OCI-LY1 (cell line): ENCODE measurements at regions not wholly inside any gene's neighbourhood (a gene's known extent, or its start where the extent isn't known, plus 50 kb on each side); places are given as distances from the start of the nearest gene placed in this dataset.

ENCODE experiments used
- CTCF ChIP-seq: fragments of 200-600 bp; sonication (generic), shearing (Covaris generic); IDR thresholded peaks from 2 replicates; pipeline ENCODE4 v1.5.1; 2017; ENCODE audit warnings: mild to moderate bottlenecking, antibody characterized with exemption, low read length, moderate library complexity, mixed read lengths
- EZH2 ChIP-seq: fragments of 200-600 bp; sonication (generic), shearing (Covaris generic); IDR thresholded peaks from 2 replicates; pipeline ENCODE4 v1.8.0; 2017; ENCODE audit warnings: borderline replicate concordance, mixed run types, mild to moderate bottlenecking, antibody characterized with exemption, low read length, moderate library complexity, mixed read lengths

- TF ChIP-seq CTCF, result no peak
- TF ChIP-seq EZH2, result no peak
Observed at GRCh38 chr2:36163520-36164254, 191.9 kb upstream of the CRIM1 start.
